GM04504 (cell line): ENCODE measurements at regions not wholly inside any gene's neighbourhood (a gene's known extent, or its start where the extent isn't known, plus 50 kb on each side); places are given as distances from the start of the nearest gene placed in this dataset.

Experiments
- DNase-seq: peaks from one replicate; pipeline ENCODE4 v3.0.0-alpha.2; 2012; ENCODE audit warnings: low read depth

GRCh38 chr17:74015990-74016389 lies 187.5 kb upstream of the RPL38 start:
- DNase-seq = no peak

GRCh38 chr17:74016461-74016860 lies 187.0 kb upstream of the RPL38 start:
- DNase-seq = no peak

GRCh38 chr17:74017466-74017865 lies 186.0 kb upstream of the RPL38 start:
- DNase-seq = no peak

- no peak for DNase-seq
Measured at GRCh38 chr17:74018115-74018514, 185.4 kb upstream of the RPL38 start.

- no peak for DNase-seq
Measured at GRCh38 chr17:74019271-74019670, 184.2 kb upstream of the RPL38 start.

GRCh38 chr17:74019860-74020259 lies 183.6 kb upstream of the RPL38 start:
- DNase-seq = no peak

- no peak for DNase-seq
Measured at GRCh38 chr17:74020522-74020921, 183.0 kb upstream of the RPL38 start.

GRCh38 chr17:74024871-74025531 lies 178.5 kb upstream of the RPL38 start:
- DNase-seq = no peak

- no peak for DNase-seq
Measured at GRCh38 chr17:74027444-74027843, 176.0 kb upstream of the RPL38 start.

GRCh38 chr17:74028354-74029116 lies 174.9 kb upstream of the RPL38 start:
- DNase-seq = no peak

- DNase-seq = no peak
Measured at GRCh38 chr17:74031316-74032090, 172.0 kb upstream of the RPL38 start.

- no peak for DNase-seq
Measured at GRCh38 chr17:74032222-74032621, 171.3 kb upstream of the RPL38 start.

GRCh38 chr17:74037320-74037719 lies 166.2 kb upstream of the RPL38 start:
- no peak for DNase-seq

GRCh38 chr17:74040291-74040690 lies 163.2 kb upstream of the RPL38 start:
- no peak for DNase-seq

GRCh38 chr17:74040729-74041128 lies 162.7 kb upstream of the RPL38 start:
- DNase-seq = no peak

GRCh38 chr17:74041869-74042640 lies 161.4 kb upstream of the RPL38 start:
- no peak for DNase-seq

- peak; percentile 83 for DNase-seq
Measured at GRCh38 chr17:74042744-74043486, 160.6 kb upstream of the RPL38 start.

GRCh38 chr17:74043976-74044375 lies 159.5 kb upstream of the RPL38 start:
- DNase-seq = no peak

- DNase-seq = no peak
Measured at GRCh38 chr17:74045608-74046280, 157.7 kb upstream of the RPL38 start.

- no peak for DNase-seq
Measured at GRCh38 chr17:74049167-74049966, 154.1 kb upstream of the RPL38 start.
